Activated CD8-positive, alpha-beta T cell treated with anti-CD3 and anti-CD28 coated beads for 36 hours (primary cell): ENCODE measurements at regions not wholly inside any gene's neighbourhood (a gene's known extent, or its start where the extent isn't known, plus 50 kb on each side); places are given as distances from the start of the nearest gene placed in this dataset.

ENCODE experiments used
- ATAC-seq: fragments of 200-7000 bp; cut with Tn5 transposase; one replicate; pipeline ENCODE4 v1.10.0; 2021; ENCODE audit warnings: mild to moderate bottlenecking, moderate library complexity
- CTCF ChIA-PET: fragments of 350-600 bp; sonication (Branson Sonifier 250); formaldehyde crosslinking; loops from one replicate; lab custom pipeline; 2021; ENCODE audit warnings: antibody characterized with exemption; lab: Charles Lee
- POLR2A ChIA-PET: fragments of 350-600 bp; sonication (Branson Sonifier 250); formaldehyde crosslinking; loops from one replicate; lab custom pipeline; 2021; ENCODE audit warnings: antibody characterized with exemption; lab: Charles Lee
- DNase-seq: peaks from one replicate; pipeline ENCODE4 v3.0.0-alpha.2; 2020
- H3K27ac Mint-ChIP-seq: one replicate; pipeline ENCODE4 v1.8.0; 2021; ENCODE audit warnings: mild to moderate bottlenecking, mixed read lengths
- H3K27me3 Mint-ChIP-seq: one replicate; pipeline ENCODE4 v1.8.0; 2021; ENCODE audit warnings: mixed read lengths
- H3K36me3 Mint-ChIP-seq: one replicate; pipeline ENCODE4 v1.8.0; 2021; ENCODE audit warnings: low read depth, mixed read lengths
- H3K4me1 Mint-ChIP-seq: one replicate; pipeline ENCODE4 v1.8.0; 2021; ENCODE audit warnings: low read depth, mixed read lengths
- H3K4me3 Mint-ChIP-seq: one replicate; pipeline ENCODE4 v1.8.0; 2021; ENCODE audit warnings: mild to moderate bottlenecking, moderate library complexity, mixed read lengths
- H3K9me3 Mint-ChIP-seq: one replicate; pipeline ENCODE4 v1.8.0; 2021; ENCODE audit warnings: mixed read lengths
- intact Hi-C: fragments of 100-400 bp; cut with micrococcal nuclease; formaldehyde crosslinking; loops from one replicate; pipeline ENCODE4 v1.10.0; 2022
- TF ChIP-seq, protein P1 (sequence below): fragments of 200-600 bp; IDR thresholded peaks from one replicate; pipeline ENCODE4 v1.8.0; 2022; ENCODE audit warnings: antibody characterized with exemption, mild to moderate bottlenecking

DNA sequence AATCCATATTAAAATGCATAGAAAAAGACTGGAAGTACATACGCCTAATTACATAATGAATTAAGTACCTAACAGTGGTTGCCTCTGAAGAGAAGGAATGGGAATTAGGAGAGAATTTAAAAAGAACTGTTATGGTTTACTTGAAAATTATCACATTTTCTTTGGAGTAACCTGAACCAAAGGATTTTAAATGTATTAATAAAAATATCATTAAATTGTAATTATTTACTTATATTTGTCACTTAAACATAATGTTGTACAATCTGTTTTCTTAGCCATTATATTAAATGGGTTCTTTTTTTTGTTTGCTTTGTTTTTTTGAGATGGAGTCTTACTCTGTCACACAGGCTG, 114.2 kb upstream of the SLC7A14 start:
- Mint-ChIP-seq H3K27me3 (no peaks in the 10 kb centered on the region), H3K27ac (no peak overlapping the region), H3K4me3 (no peak overlapping the region), H3K9me3 (no peaks in the 10 kb centered on the region), H3K4me1 (peaks cover 17% of the 10 kb centered on the region), H3K36me3 (no peaks in the 10 kb centered on the region)
- ChIA-PET POLR2A (no interaction called here), CTCF (no interaction called here)
- no peak for ATAC-seq
- TF ChIP-seq, protein P1, sequence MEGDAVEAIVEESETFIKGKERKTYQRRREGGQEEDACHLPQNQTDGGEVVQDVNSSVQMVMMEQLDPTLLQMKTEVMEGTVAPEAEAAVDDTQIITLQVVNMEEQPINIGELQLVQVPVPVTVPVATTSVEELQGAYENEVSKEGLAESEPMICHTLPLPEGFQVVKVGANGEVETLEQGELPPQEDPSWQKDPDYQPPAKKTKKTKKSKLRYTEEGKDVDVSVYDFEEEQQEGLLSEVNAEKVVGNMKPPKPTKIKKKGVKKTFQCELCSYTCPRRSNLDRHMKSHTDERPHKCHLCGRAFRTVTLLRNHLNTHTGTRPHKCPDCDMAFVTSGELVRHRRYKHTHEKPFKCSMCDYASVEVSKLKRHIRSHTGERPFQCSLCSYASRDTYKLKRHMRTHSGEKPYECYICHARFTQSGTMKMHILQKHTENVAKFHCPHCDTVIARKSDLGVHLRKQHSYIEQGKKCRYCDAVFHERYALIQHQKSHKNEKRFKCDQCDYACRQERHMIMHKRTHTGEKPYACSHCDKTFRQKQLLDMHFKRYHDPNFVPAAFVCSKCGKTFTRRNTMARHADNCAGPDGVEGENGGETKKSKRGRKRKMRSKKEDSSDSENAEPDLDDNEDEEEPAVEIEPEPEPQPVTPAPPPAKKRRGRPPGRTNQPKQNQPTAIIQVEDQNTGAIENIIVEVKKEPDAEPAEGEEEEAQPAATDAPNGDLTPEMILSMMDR, result no peak
- intact Hi-C loops, result no loop called here
- no peak for DNase-seq

DNA sequence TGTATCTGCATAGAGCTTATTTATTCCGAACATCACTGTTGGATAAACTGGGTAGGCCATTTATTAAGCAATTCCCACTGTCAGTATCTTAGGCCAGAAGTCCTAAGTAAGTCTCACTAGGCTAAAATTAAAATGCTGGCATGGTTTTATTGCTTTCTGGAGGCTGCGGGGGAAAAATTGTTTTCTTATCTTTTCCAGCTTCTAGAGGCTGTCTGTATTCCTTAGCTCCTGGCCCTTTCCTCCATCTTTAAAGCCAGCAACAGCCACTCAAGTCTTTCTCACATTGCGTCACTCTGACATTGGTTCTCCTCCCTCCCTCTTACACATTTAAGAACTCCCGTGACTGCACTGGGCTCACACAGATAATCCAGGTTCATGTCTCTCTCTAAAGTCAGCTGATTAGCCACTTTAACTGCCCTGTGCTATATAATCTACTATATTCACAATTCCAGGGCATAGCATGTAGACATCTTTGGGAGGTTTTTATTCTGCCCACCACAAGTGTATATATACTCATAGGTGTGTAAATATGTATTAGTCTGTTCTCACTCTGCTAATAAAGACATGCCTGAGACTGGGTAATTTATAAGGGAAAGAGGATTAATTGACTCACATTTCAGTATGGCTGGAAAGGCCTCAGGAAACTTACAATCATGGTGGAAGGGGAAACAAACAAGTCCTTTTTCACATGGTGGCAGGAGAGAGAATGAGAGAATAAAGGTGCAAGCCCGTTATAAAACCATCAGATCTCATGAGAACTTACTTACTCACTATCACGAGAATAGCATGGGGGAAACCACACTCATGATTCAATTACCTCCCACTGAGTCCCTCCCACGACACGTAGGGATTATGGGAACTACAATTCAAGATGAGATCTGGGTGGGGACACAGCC, 113.5 kb upstream of the SLC7A14 start:
- TF ChIP-seq, protein P1, result no peak
- Mint-ChIP-seq H3K4me1 (peaks cover 17% of the 10 kb centered on the region), H3K4me3 (no peak overlapping the region), H3K27me3 (no peaks in the 10 kb centered on the region), H3K36me3 (no peaks in the 10 kb centered on the region), H3K9me3 (no peaks in the 10 kb centered on the region), H3K27ac (no peak overlapping the region)
- DNase-seq (no peak), ATAC-seq (no peak)
- ChIA-PET CTCF (interaction anchor here (0.9 to 1.2 kb wide), 4 partner anchors 9 to 285 kb away, joined by 3 to 4 read pairs (median 4); no protein-coding TSS in a partner anchor), POLR2A (no interaction called here)
- intact Hi-C loops, result no loop called here

DNA sequence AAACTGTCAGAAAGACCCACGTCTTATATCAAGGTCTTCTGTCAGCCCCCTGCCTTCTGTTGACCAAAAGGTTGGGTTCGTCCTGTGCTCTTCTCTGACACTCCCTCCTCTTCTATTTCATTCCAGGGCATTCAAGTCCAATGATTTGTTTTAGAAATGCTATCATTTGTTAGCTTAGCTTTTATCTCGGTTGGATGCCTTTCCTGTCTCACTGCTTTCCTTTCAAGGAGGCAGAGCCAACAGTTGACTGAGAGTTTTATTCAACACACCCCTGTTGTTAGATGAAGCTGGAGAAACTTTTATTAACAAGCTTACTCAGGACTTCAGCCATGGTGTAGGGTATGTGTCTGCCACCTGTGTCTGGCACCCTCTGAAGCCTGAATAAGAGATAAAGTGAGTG, 112.0 kb upstream of the SLC7A14 start:
- TF ChIP-seq, protein P1, result no peak
- Mint-ChIP-seq H3K4me3 (no peak overlapping the region), H3K9me3 (no peaks in the 10 kb centered on the region), H3K4me1 (peaks cover 17% of the 10 kb centered on the region), H3K27me3 (no peaks in the 10 kb centered on the region), H3K27ac (no peak overlapping the region), H3K36me3 (no peaks in the 10 kb centered on the region)
- intact Hi-C loops, result no loop called here
- no peak for DNase-seq
- CTCF ChIA-PET, result interaction anchor here (1.1 kb wide), 1 partner anchor 15 kb away, joined by 3 read pairs; no protein-coding TSS in a partner anchor
- ATAC-seq, result no peak
- POLR2A ChIA-PET, result no interaction called here

GRCh38 chr3:170697131-170697530, 111.3 kb upstream of the SLC7A14 start:
- no peaks in the 10 kb centered on the region for H3K36me3 Mint-ChIP-seq
- ATAC-seq (peak; percentile 78), DNase-seq (peak; percentile 42)
- POLR2A ChIA-PET, result no interaction called here
- intact Hi-C loops, result no loop called here
- no peak overlapping the region for H3K27ac Mint-ChIP-seq
- CTCF ChIA-PET, result interaction anchor here (1.1 kb wide), 1 partner anchor 283 kb away, joined by 3 read pairs; no protein-coding TSS in a partner anchor
- H3K4me3 Mint-ChIP-seq, result no peak overlapping the region
- H3K27me3 Mint-ChIP-seq, result no peaks in the 10 kb centered on the region
- no peaks in the 10 kb centered on the region for H3K9me3 Mint-ChIP-seq
- TF ChIP-seq, protein P1, result no peak
- peaks cover 17% of the 10 kb centered on the region for H3K4me1 Mint-ChIP-seq

GRCh38 chr3:170695486-170696064, 109.7 kb upstream of the SLC7A14 start:
- no peak for ATAC-seq

More at GRCh38 chr3:170695486-170696064, 109.7 kb upstream of the SLC7A14 start:
- TF ChIP-seq, protein P1, result no peak
- H3K4me1 Mint-ChIP-seq, result peaks cover 17% of the 10 kb centered on the region
- H3K36me3 Mint-ChIP-seq, result no peaks in the 10 kb centered on the region
- POLR2A ChIA-PET, result no interaction called here
- H3K9me3 Mint-ChIP-seq, result no peaks in the 10 kb centered on the region
- no peak overlapping the region for H3K4me3 Mint-ChIP-seq
- no peaks in the 10 kb centered on the region for H3K27me3 Mint-ChIP-seq
- intact Hi-C loops, result no loop called here
- CTCF ChIA-PET, result no interaction called here
- H3K27ac Mint-ChIP-seq, result no peak overlapping the region
- no peak for DNase-seq
